Kidney (tissue), 13 donors: ENCODE measurements at regions not wholly inside any gene's neighbourhood (a gene's known extent, or its start where the extent isn't known, plus 50 kb on each side); places are given as distances from the start of the nearest gene placed in this dataset.

Experiments used
- DNase-seq, 5 donors: peaks; one replicate each; pipeline ENCODE4 v3.0.0-alpha.2; 2013 to 2020
- FAIRE-seq: peaks from 2 replicates; lab custom pipeline; 2012; peaks lifted over from hg19 to GRCh38; lab: Jason Lieb, UNC
- H3K27ac ChIP-seq, 2 donors: one replicate each; pipeline ENCODE4 v1.7.0; 2013; ENCODE audit warnings: low read depth in 2 of 2, low read length in 2 of 2, inconsistent platforms in 1 of 2
- H3K27me3 ChIP-seq: one replicate; pipeline ENCODE4 v1.7.1; 2013; ENCODE audit warnings: low read length, inconsistent platforms; ENCODE audit not compliant: control insufficient read depth, insufficient read depth
- H3K36me3 ChIP-seq, 3 donors: one replicate each; pipeline versions ENCODE4 v1.7.0 to v1.7.1; 2013; ENCODE audit warnings: low read length in 3 of 3, control low read depth in 1 of 3, inconsistent platforms in 1 of 3; ENCODE audit not compliant: insufficient read depth in 3 of 3, control insufficient read depth in 2 of 3
- H3K4me1 ChIP-seq, 3 donors: one replicate each; pipeline versions ENCODE4 v1.7.0 to v1.7.1; 2013; ENCODE audit warnings: low read length in 3 of 3, inconsistent platforms in 1 of 3, low read depth in 1 of 3; ENCODE audit not compliant: control insufficient read depth in 2 of 3, insufficient read depth in 2 of 3
- H3K4me3 ChIP-seq, 3 donors: one replicate each; pipeline versions ENCODE4 v1.7.0 to v1.8.1; 2013; ENCODE audit warnings: low read length in 3 of 3, control low read depth in 1 of 3, inconsistent platforms in 1 of 3
- H3K9ac ChIP-seq, 3 donors: one replicate each; pipeline versions ENCODE4 v1.7.0 to v1.7.1; 2013; ENCODE audit warnings: low read length in 3 of 3, control low read depth in 1 of 3, inconsistent platforms in 1 of 3
- H3K9me3 ChIP-seq, 3 donors: one replicate each; pipeline versions ENCODE4 v1.7.0 to v1.7.1; 2013; ENCODE audit warnings: low read length in 3 of 3, control low read depth in 1 of 3, inconsistent platforms in 1 of 3; ENCODE audit not compliant: control insufficient read depth in 2 of 3, insufficient read depth in 1 of 3
- CTCF ChIP-seq: IDR thresholded peaks from 3 replicates; pipeline ENCODE4 v1.5.1; 2012; ENCODE audit warnings: mild to moderate bottlenecking, moderate library complexity, borderline replicate concordance; ENCODE audit not compliant: insufficient read depth; ENCODE audit errors: extremely low read depth
- intact Hi-C: fragments of 100-400 bp; cut with DNase I; formaldehyde crosslinking; loops from one replicate; pipeline ENCODE4 v1.11.1; 2022
- donor health status: control.
- donor health status: control.
- donor health status: control.
- donor health status: control.
- donor health status: control.
- donor health status: DM: yes; HTN: yes; CAD: no.
- donor health status: Normal renal cell carcinoma (clear cell type).

DNA sequence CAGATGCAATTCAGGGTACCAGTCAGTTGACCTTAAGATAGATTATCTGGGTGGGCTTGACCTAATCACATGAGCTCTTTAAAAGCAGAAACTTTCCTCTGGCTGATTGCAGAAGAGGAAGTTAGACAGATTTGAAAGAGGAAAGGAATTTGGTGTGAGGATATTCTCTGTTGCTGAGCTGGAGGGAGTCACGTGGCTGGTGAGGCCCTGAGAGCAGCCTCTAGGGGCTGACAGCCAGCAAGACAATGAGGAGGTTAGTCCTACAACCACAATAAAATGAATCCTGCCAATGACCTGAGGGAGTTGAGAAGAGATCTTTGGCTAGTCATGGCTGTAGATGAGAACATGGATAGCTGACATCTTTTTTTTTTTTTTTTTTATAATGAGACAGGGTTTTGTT, 87.0 kb upstream of the B3GAT2 start:
- FAIRE-seq (no peak), DNase-seq (no peak)
- Histone ChIP-seq H3K36me3 (no peaks in the 10 kb centered on the region), H3K27ac (no peak overlapping the region), H3K27me3 (no peaks in the 10 kb centered on the region), H3K9me3 (no peaks in the 10 kb centered on the region), H3K4me3 (no peak overlapping the region), H3K4me1 (no peaks in the 10 kb centered on the region), H3K9ac (no peak overlapping the region)
- intact Hi-C loops, result no loop called here
- TF ChIP-seq CTCF, result no peak

DNA sequence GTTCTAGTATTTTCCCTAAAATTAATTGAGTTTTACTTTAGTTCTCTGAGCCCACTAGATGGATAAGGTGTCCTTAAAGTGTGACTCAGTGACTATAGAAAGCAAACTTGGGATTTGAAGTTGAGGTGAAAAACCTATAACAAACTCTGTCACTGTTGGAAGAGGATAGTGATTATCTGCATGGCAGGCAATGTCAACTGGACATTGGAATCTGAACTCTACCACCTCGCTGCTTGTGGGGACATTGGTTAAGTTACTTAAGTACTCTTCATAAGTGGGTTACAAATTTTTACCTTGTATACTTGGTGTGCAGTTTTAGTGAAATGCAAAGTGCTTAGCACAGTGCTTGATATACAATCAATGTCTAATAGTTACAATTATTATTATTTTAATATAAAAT, 87.9 kb upstream of the B3GAT2 start:
- FAIRE-seq, result no peak
- intact Hi-C loops, result no loop called here
- TF ChIP-seq CTCF, result no peak

DNA sequence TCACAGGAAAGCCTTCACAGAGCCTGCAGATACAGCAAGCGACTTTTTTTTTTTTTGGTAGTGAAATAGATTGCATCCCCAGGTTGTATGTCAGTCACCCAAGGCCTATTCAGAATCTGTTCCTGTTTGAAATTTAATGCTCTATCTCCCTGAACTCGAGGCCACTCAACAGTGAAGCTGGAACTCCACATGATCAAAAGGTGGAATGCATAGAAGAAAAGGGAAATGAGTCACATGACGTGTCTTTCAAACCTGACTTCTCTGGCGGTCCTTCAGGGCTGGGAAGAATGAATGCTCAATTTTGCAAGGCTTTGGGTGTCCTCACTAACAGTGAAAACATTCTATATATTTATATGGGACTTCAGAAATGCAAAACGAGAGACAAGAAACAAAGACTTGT, 88.4 kb upstream of the B3GAT2 start:
- no peak for TF ChIP-seq CTCF
- intact Hi-C loops, result no loop called here

More for the DNA sequence above, 87.9 kb upstream of the B3GAT2 start:
- Histone ChIP-seq H3K9ac (no peak overlapping the region), H3K4me3 (no peak overlapping the region), H3K36me3 (no peaks in the 10 kb centered on the region), H3K27ac (no peak overlapping the region), H3K4me1 (no peaks in the 10 kb centered on the region), H3K27me3 (no peaks in the 10 kb centered on the region), H3K9me3 (no peaks in the 10 kb centered on the region)
- no peak for DNase-seq

GRCh38 chr6:71047417-71047816, 90.6 kb upstream of the B3GAT2 start:
- H3K9me3 ChIP-seq, result no peaks in the 10 kb centered on the region
- H3K9ac ChIP-seq, result no peak overlapping the region
- H3K36me3 ChIP-seq, result no peaks in the 10 kb centered on the region
- no peak overlapping the region for H3K4me3 ChIP-seq
- no peaks in the 10 kb centered on the region for H3K27me3 ChIP-seq
- no peaks in the 10 kb centered on the region for H3K4me1 ChIP-seq
- intact Hi-C loops, result no loop called here
- DNase-seq, result no peak
- no peak for TF ChIP-seq CTCF
- H3K27ac ChIP-seq, result no peak overlapping the region
- no peak for FAIRE-seq

More for the DNA sequence above, 88.4 kb upstream of the B3GAT2 start:
- Histone ChIP-seq H3K4me3 (no peak overlapping the region), H3K9ac (no peak overlapping the region), H3K9me3 (no peaks in the 10 kb centered on the region), H3K36me3 (no peaks in the 10 kb centered on the region), H3K4me1 (no peaks in the 10 kb centered on the region), H3K27me3 (no peaks in the 10 kb centered on the region), H3K27ac (no peak overlapping the region)
- DNase-seq, result peak in 2 of 5 donors; percentile 43 to 59
- FAIRE-seq, result no peak
